ENCODE measurements at regions not wholly inside any gene's neighbourhood (a gene's known extent, or its start where the extent isn't known, plus 50 kb on each side); places are given as distances from the start of the nearest gene placed in this dataset.

DNA sequence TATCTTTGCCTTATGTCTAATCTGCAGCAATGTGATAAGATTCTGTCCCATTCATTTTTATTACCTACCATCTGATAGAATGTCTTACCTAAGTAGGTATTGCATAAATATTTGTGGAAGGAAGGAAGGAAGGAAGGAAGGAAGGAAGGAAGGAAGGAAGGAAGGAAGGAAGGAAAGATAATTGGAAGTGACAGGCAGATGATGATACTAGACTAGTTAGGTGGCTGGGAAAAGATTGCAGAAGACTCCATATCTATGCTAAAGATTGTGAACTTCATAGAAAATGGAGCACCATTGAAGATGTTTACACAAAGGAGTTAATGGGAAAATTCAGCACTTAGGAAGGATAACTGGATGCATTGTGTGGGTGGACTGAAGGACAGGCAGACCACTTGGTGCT is 909.0 kb downstream of the EPHA4 start:
- no peak overlapping the region for H3K4me3 ChIP-seq
- H3K27me3 ChIP-seq: no peaks in the 10 kb centered on the region
- no peak for DNase-seq
- no peaks in the 10 kb centered on the region for H3K4me1 ChIP-seq (replicated peaks in 1 of 2)
- intact Hi-C loops (cut with DNase I): no loop called here
- no peak overlapping the region for H3K27ac ChIP-seq
- no peak for TF ChIP-seq POLR2A (IDR thresholded peaks at IDR 0.05)
- TF ChIP-seq, protein P1, sequence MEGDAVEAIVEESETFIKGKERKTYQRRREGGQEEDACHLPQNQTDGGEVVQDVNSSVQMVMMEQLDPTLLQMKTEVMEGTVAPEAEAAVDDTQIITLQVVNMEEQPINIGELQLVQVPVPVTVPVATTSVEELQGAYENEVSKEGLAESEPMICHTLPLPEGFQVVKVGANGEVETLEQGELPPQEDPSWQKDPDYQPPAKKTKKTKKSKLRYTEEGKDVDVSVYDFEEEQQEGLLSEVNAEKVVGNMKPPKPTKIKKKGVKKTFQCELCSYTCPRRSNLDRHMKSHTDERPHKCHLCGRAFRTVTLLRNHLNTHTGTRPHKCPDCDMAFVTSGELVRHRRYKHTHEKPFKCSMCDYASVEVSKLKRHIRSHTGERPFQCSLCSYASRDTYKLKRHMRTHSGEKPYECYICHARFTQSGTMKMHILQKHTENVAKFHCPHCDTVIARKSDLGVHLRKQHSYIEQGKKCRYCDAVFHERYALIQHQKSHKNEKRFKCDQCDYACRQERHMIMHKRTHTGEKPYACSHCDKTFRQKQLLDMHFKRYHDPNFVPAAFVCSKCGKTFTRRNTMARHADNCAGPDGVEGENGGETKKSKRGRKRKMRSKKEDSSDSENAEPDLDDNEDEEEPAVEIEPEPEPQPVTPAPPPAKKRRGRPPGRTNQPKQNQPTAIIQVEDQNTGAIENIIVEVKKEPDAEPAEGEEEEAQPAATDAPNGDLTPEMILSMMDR (IDR thresholded peaks at IDR 0.05): no peak
- H3K9me3 ChIP-seq (replicated peaks in 1 of 3): no peaks in the 10 kb centered on the region
- no peaks in the 10 kb centered on the region for H3K36me3 ChIP-seq (replicated peaks in 1 of 2)

DNA sequence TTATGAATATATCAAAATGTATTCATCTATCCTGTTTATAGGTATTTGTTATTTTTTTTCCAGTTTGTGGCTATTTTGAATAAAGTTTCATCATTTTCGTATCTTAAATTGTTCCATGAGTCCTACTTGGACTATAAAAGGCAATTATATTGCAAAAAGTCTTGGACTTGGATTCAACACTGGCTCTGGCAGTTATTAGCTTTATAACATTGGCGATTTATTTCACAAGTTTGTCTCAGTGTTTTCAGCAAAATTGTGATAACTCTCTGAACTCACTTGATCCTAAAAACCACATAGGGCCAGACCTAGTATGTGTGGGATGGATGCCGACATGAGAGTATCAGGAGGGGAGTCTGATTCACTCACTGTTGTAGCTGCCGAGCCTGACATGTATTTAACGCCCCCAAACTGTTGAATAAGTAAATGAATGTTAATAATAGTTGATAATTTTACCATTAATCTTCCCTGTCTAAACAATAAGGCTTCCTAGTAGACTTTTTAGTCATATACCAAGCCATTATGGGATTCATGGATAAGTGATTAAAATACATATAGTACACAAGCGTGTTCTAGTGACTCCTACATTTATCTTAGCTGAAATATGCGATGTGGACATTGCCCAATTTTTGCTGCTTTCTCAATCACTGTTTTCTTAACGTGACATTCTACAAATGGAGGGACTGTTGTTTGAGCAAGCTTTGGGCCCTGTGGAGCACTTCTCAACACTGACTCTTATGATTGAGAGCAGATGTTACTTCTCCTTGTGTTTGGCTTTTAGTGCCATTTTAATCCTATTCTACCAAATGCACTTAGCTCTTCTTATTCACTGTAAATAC is 907.6 kb downstream of the EPHA4 start:
- no peak for DNase-seq
- no peaks in the 10 kb centered on the region for H3K9me3 ChIP-seq (replicated peaks in 1 of 3)
- 68 to 73% (median 71%) methylated on average over 8 of the region's 8 CpGs for WGBS, 4 donors
- no peaks in the 10 kb centered on the region for H3K27me3 ChIP-seq
- H3K36me3 ChIP-seq (replicated peaks in 1 of 2): no peaks in the 10 kb centered on the region
- no peak overlapping the region for H3K27ac ChIP-seq
- no peaks in the 10 kb centered on the region for H3K4me1 ChIP-seq (replicated peaks in 1 of 2)
- intact Hi-C loops (cut with DNase I): no loop called here
- H3K4me3 ChIP-seq: no peak overlapping the region
- TF ChIP-seq, protein P1 (IDR thresholded peaks at IDR 0.05): no peak
- no peak for TF ChIP-seq POLR2A (IDR thresholded peaks at IDR 0.05)

DNA sequence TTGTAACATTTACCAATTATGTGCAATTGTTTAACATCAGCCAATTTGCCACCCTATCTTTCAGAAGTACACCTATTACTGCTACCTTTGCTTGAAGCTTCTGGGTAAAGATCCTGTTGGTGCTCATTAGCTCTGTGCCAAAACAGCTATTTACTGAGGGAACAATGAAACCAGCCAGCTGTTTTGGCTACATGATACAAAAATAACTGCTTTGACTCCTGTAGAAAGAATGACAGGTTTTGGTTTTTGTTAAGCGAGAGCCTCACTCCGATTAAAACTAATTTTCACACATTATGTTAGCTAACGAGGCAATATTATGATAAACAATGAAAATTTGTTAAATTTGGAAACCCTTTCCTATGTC is 907.0 kb downstream of the EPHA4 start:
- no peak for TF ChIP-seq POLR2A (IDR thresholded peaks at IDR 0.05)
- TF ChIP-seq, protein P1 (IDR thresholded peaks at IDR 0.05): no peak
- Histone ChIP-seq H3K9me3 (replicated peaks in 1 of 3) (no peaks in the 10 kb centered on the region), H3K4me3 (no peak overlapping the region), H3K27ac (no peak overlapping the region), H3K4me1 (replicated peaks in 1 of 2) (no peaks in the 10 kb centered on the region), H3K27me3 (no peaks in the 10 kb centered on the region), H3K36me3 (replicated peaks in 1 of 2) (no peaks in the 10 kb centered on the region)
- DNase-seq: no peak
- WGBS, 4 donors: 82 to 88% (median 85%) methylated on average over 3 of the region's 3 CpGs
- intact Hi-C loops (cut with DNase I): no loop called here

DNA sequence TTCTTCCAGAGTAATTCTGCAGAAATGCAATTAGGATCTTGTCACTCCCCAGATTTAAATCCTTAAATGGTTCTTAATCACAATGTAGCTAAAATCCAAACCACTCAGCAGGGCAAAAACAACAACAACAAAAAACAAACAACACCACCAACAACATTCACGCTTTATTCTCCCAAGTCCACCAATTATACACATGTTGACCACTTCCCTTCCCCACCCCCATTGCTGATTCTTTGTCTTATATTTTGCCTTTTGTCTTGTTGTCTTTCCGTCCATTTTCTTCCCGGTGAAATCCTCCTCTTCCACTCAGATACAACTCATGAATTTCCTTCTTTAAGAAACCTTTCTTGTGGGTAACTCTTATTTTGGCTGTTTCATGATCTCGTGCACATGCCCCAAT is 902.8 kb downstream of the EPHA4 start:
- 71 to 85% (median 81%) methylated on average over 4 of the region's 4 CpGs for WGBS, 4 donors
- H3K4me1 ChIP-seq (replicated peaks in 1 of 2): no peaks in the 10 kb centered on the region
- intact Hi-C loops (cut with DNase I): no loop called here
- no peak overlapping the region for H3K4me3 ChIP-seq
- H3K27me3 ChIP-seq: no peaks in the 10 kb centered on the region
- DNase-seq: no peak
- H3K36me3 ChIP-seq (replicated peaks in 1 of 2): no peaks in the 10 kb centered on the region
- TF ChIP-seq, protein P1 (IDR thresholded peaks at IDR 0.05): no peak
- TF ChIP-seq POLR2A (IDR thresholded peaks at IDR 0.05): no peak
- H3K27ac ChIP-seq: no peak overlapping the region
- no peaks in the 10 kb centered on the region for H3K9me3 ChIP-seq (replicated peaks in 1 of 3)
